Progenitor cell of endocrine pancreas (in vitro differentiated cells): ENCODE measurements at regions not wholly inside any gene's neighbourhood (a gene's known extent, or its start where the extent isn't known, plus 50 kb on each side); places are given as distances from the start of the nearest gene placed in this dataset.
"Not testable (repeated sequence)": the region's sequence is repeated elsewhere in the genome, so short reads cannot be mapped to it uniquely, and the experiment has no call there.

Experiments
- DNase-seq: peaks from one replicate; pipeline ENCODE4 v3.0.0; 2021; ENCODE audit warnings: low spot score; ENCODE audit not compliant: unreplicated experiment
- H3K27ac Mint-ChIP-seq: 2 replicates; pipeline ENCODE4 v1.8.0; 2021; ENCODE audit warnings: mild to moderate bottlenecking, moderate library complexity, mixed read lengths
- H3K27me3 Mint-ChIP-seq: 2 replicates; pipeline ENCODE4 v1.8.0; 2021; ENCODE audit warnings: mixed read lengths
- H3K36me3 Mint-ChIP-seq: 2 replicates; pipeline ENCODE4 v1.8.0; 2022; ENCODE audit warnings: mixed read lengths; ENCODE audit not compliant: insufficient read depth
- H3K4me1 Mint-ChIP-seq: 2 replicates; pipeline ENCODE4 v1.8.0; 2021; ENCODE audit warnings: low read depth, mixed read lengths
- H3K4me3 Mint-ChIP-seq: 2 replicates; pipeline ENCODE4 v1.8.0; 2021; ENCODE audit warnings: low read depth, mild to moderate bottlenecking, moderate library complexity, mixed read lengths
- H3K9me3 Mint-ChIP-seq: 2 replicates; pipeline ENCODE4 v1.8.0; 2021; ENCODE audit warnings: low read depth, mixed read lengths
- CTCF ChIP-seq: fragments of 200-600 bp; sonication (generic); IDR thresholded peaks from one replicate; pipeline ENCODE4 v1.5.0; 2021; ENCODE audit warnings: antibody characterized with exemption, mild to moderate bottlenecking; ENCODE audit not compliant: unreplicated experiment

- peak overlapping the region; percentile 18 for H3K27ac Mint-ChIP-seq
- DNase-seq = no peak
- no peaks in the 10 kb centered on the region for H3K36me3 Mint-ChIP-seq
- no peaks in the 10 kb centered on the region for H3K27me3 Mint-ChIP-seq
- peaks cover 7% of the 10 kb centered on the region for H3K4me1 Mint-ChIP-seq
- no peak for TF ChIP-seq CTCF
- no peak overlapping the region for H3K4me3 Mint-ChIP-seq
- peaks cover 5% of the 10 kb centered on the region for H3K9me3 Mint-ChIP-seq
Measured at GRCh38 chr4:115548123-115548522, 434.7 kb upstream of the NDST4 start.

GRCh38 chr4:115537387-115537786, 424.0 kb upstream of the NDST4 start:
- Mint-ChIP-seq H3K4me3 (no peak overlapping the region), H3K27me3 (no peaks in the 10 kb centered on the region), H3K9me3 (no peaks in the 10 kb centered on the region), H3K36me3 (no peaks in the 10 kb centered on the region), H3K4me1 (no peaks in the 10 kb centered on the region), H3K27ac (no peak overlapping the region)
- TF ChIP-seq CTCF = no peak
- DNase-seq = no peak

GRCh38 chr4:115529126-115529525, 415.7 kb upstream of the NDST4 start:
- Mint-ChIP-seq H3K27me3 (no peaks in the 10 kb centered on the region), H3K4me1 (no peaks in the 10 kb centered on the region), H3K4me3 (no peak overlapping the region), H3K36me3 (no peaks in the 10 kb centered on the region), H3K27ac (no peak overlapping the region), H3K9me3 (no peaks in the 10 kb centered on the region)
- TF ChIP-seq CTCF = no peak
- DNase-seq = no peak

GRCh38 chr4:115519476-115519875, 406.1 kb upstream of the NDST4 start:
- not testable (repeated sequence) for H3K4me1 Mint-ChIP-seq, H3K27me3 Mint-ChIP-seq, H3K27ac Mint-ChIP-seq, DNase-seq, H3K36me3 Mint-ChIP-seq, H3K4me3 Mint-ChIP-seq
- H3K9me3 Mint-ChIP-seq = peaks cover 23% of the 10 kb centered on the region

- Mint-ChIP-seq H3K36me3 (no peaks in the 10 kb centered on the region), H3K4me3 (no peak overlapping the region), H3K9me3 (peaks cover 12% of the 10 kb centered on the region), H3K27ac (no peak overlapping the region), H3K27me3 (no peaks in the 10 kb centered on the region), H3K4me1 (peaks cover 8% of the 10 kb centered on the region)
- TF ChIP-seq CTCF = no peak
- DNase-seq = no peak
Measured at GRCh38 chr4:115515772-115516171, 402.4 kb upstream of the NDST4 start.

- H3K36me3 Mint-ChIP-seq = no peaks in the 10 kb centered on the region
- H3K4me3 Mint-ChIP-seq = no peak overlapping the region
- TF ChIP-seq CTCF = no peak
- peaks cover 8% of the 10 kb centered on the region for H3K4me1 Mint-ChIP-seq
- no peak overlapping the region for H3K27ac Mint-ChIP-seq
- no peaks in the 10 kb centered on the region for H3K27me3 Mint-ChIP-seq
- peaks cover 9% of the 10 kb centered on the region for H3K9me3 Mint-ChIP-seq
- no peak for DNase-seq
Measured at GRCh38 chr4:115515366-115515765, 401.9 kb upstream of the NDST4 start.
